GM10266 (cell line): ENCODE measurements at regions not wholly inside any gene's neighbourhood (a gene's known extent, or its start where the extent isn't known, plus 50 kb on each side); places are given as distances from the start of the nearest gene placed in this dataset.

ENCODE experiments used
- DNase-seq: peaks from one replicate; pipeline ENCODE4 v3.0.0; 2012; ENCODE audit errors: extremely low spot score
- CTCF ChIP-seq: IDR thresholded peaks from 2 replicates; pipeline ENCODE4 v1.5.1; 2012; ENCODE audit warnings: mild to moderate bottlenecking, low read depth; ENCODE audit not compliant: control insufficient read depth, insufficient read depth; ENCODE audit errors: missing control alignments

GRCh38 chr12:124096869-124097434 is 123.9 kb downstream of the ZNF664 start:
- no peak for DNase-seq
- TF ChIP-seq CTCF = no peak

GRCh38 chr12:124097701-124098100 is 124.7 kb downstream of the ZNF664 start:
- no peak for TF ChIP-seq CTCF

GRCh38 chr12:124098101-124098757 is 125.2 kb downstream of the ZNF664 start:
- no peak for DNase-seq

More at GRCh38 chr12:124097701-124098100, 124.7 kb downstream of the ZNF664 start:
- DNase-seq = no peak

GRCh38 chr12:124098887-124099286 is 125.9 kb downstream of the ZNF664 start:
- no peak for DNase-seq
- TF ChIP-seq CTCF = no peak

More at GRCh38 chr12:124098101-124098757, 125.2 kb downstream of the ZNF664 start:
- no peak for TF ChIP-seq CTCF

GRCh38 chr12:124099661-124100060 is 126.6 kb downstream of the ZNF664 start:
- no peak for DNase-seq
- no peak for TF ChIP-seq CTCF

GRCh38 chr12:124100572-124101178 is 127.7 kb downstream of the ZNF664 start:
- no peak for TF ChIP-seq CTCF
- DNase-seq = no peak

- DNase-seq = no peak
- no peak for TF ChIP-seq CTCF
These were observed 132.5 kb downstream of the ZNF664 start for GRCh38 chr12:124105546-124105945.
